Activated CD4-positive, alpha-beta memory T cell treated with anti-CD3 and anti-CD28 coated beads for 36 hours (primary cell): ENCODE measurements at regions not wholly inside any gene's neighbourhood (a gene's known extent, or its start where the extent isn't known, plus 50 kb on each side); places are given as distances from the start of the nearest gene placed in this dataset.
"Not testable (repeated sequence)": the region's sequence is repeated elsewhere in the genome, so short reads cannot be mapped to it uniquely, and the experiment has no call there.

Experiments used
- CTCF ChIA-PET: fragments of 350-600 bp; sonication (Branson Sonifier 250); formaldehyde crosslinking; loops from one replicate; lab custom pipeline; 2021; ENCODE audit warnings: antibody characterized with exemption, inconsistent platforms; lab: Charles Lee
- POLR2A ChIA-PET: fragments of 350-600 bp; sonication (Branson Sonifier 250); formaldehyde crosslinking; loops from one replicate; lab custom pipeline; 2021; ENCODE audit warnings: antibody characterized with exemption; lab: Charles Lee
- DNase-seq: peaks from one replicate; pipeline ENCODE4 v3.0.0-alpha.2; 2020
- H3K27ac Mint-ChIP-seq: one replicate; pipeline ENCODE4 v1.8.0; 2021; ENCODE audit warnings: mixed read lengths
- H3K27me3 Mint-ChIP-seq: one replicate; pipeline ENCODE4 v1.8.0; 2021; ENCODE audit warnings: mixed read lengths
- H3K36me3 Mint-ChIP-seq: one replicate; pipeline ENCODE4 v1.8.0; 2021; ENCODE audit warnings: mixed read lengths
- H3K4me1 Mint-ChIP-seq: one replicate; pipeline ENCODE4 v1.8.0; 2021; ENCODE audit warnings: low read depth, mixed read lengths
- H3K4me3 Mint-ChIP-seq: one replicate; pipeline ENCODE4 v1.8.0; 2021; ENCODE audit warnings: mild to moderate bottlenecking, mixed read lengths
- H3K9me3 Mint-ChIP-seq: one replicate; pipeline ENCODE4 v1.8.0; 2021; ENCODE audit warnings: mixed read lengths
- intact Hi-C: fragments of 100-400 bp; cut with micrococcal nuclease; formaldehyde crosslinking; loops from one replicate; pipeline ENCODE4 v1.15.1; 2023

DNA sequence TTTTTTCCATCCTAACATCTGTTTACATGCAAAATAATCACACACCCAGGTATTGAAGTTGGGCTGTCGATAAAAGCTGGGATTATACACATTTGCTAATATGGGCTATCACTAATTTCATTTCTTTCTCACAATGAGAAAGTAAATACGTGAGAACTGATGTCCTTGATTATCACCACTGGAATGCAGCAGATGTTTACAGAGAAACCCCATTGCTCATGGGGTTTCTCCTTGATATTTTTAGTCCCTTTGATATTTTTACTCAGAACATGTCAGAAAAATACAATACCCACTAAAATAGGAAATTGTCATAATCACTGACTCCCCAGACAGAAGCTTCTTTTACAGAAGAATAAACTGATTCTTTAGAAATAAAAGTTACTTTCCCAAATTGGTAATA, 535.1 kb upstream of the CCDC54 start:
- ChIA-PET CTCF (no interaction called here), POLR2A (no interaction called here)
- Mint-ChIP-seq H3K27me3 (peaks cover 2% of the 10 kb centered on the region), H3K27ac (no peak overlapping the region), H3K36me3 (no peaks in the 10 kb centered on the region), H3K4me3 (no peak overlapping the region), H3K4me1 (no peaks in the 10 kb centered on the region), H3K9me3 (no peaks in the 10 kb centered on the region)
- intact Hi-C loops: no loop called here
- DNase-seq: no peak

DNA sequence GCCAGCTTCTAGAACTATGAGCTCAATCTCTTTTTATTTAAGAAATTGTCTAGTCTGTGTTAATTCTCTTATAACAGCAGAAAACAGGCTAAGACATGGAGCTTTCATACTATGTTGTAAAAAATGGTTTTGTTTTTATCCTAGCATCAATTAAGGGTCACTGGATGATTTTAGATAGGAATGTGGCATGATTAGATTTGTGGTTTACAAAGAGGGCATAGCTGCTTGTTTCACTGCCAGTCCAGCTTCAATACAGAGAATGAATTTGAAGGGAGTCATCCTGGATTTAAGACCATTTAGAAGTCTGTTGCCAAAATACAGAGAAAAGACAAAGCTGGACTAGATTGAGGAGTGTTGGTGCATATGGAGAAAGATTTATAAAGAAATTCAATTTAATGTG, 532.6 kb upstream of the CCDC54 start:
- ChIA-PET POLR2A (no interaction called here), CTCF (no interaction called here)
- H3K9me3 Mint-ChIP-seq: no peaks in the 10 kb centered on the region
- no peak for DNase-seq
- H3K4me3 Mint-ChIP-seq: no peak overlapping the region
- intact Hi-C loops: no loop called here
- no peaks in the 10 kb centered on the region for H3K4me1 Mint-ChIP-seq
- no peaks in the 10 kb centered on the region for H3K27me3 Mint-ChIP-seq
- H3K36me3 Mint-ChIP-seq: no peaks in the 10 kb centered on the region
- H3K27ac Mint-ChIP-seq: no peak overlapping the region

DNA sequence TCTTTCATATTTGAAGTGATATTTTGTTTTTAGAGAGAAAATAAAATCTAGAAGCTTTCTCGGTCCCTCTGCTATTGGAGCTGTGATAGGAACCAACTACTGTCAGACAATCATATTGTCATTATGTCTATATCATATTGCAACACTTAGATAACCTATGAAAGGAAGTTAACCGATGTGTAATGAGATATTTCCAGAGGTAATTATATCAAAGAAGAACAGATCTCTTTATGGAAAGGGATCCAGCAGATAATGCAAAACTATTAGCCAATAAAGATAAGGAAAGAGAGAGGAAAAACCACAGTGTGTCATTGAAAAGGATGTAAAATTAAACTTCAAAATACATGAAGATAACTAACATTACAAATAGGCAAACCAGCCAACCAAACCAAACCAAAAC, 529.1 kb upstream of the CCDC54 start:
- DNase-seq: no peak
- Mint-ChIP-seq H3K4me3 (no peak overlapping the region), H3K9me3 (no peaks in the 10 kb centered on the region), H3K4me1 (no peaks in the 10 kb centered on the region), H3K27ac (no peak overlapping the region), H3K36me3 (no peaks in the 10 kb centered on the region), H3K27me3 (no peaks in the 10 kb centered on the region)
- POLR2A ChIA-PET: no interaction called here
- intact Hi-C loops: no loop called here
- CTCF ChIA-PET: no interaction called here

DNA sequence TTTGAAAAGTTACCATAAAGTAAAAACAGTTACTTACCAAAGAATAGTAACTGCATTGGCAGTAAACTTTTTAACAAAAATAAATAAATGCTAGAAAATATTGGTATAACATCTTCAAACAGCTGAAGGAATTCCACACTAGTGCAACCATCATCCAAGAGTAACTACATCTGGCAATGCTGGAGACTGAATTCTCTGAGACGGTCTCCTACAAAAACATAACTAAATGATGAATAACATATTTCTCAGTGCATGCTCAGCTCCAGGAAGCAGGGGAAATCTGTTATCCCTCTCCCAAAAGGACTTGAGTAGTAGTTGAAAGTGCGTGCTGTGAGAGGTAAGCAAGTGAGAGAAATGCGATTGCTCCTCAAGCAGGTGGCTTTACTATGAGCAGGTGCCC, 526.8 kb upstream of the CCDC54 start:
- DNase-seq: no peak
- H3K9me3 Mint-ChIP-seq: no peaks in the 10 kb centered on the region
- H3K36me3 Mint-ChIP-seq: no peaks in the 10 kb centered on the region
- intact Hi-C loops: no loop called here
- no peak overlapping the region for H3K27ac Mint-ChIP-seq
- no peaks in the 10 kb centered on the region for H3K4me1 Mint-ChIP-seq
- ChIA-PET CTCF (no interaction called here), POLR2A (no interaction called here)
- H3K27me3 Mint-ChIP-seq: no peaks in the 10 kb centered on the region
- H3K4me3 Mint-ChIP-seq: no peak overlapping the region

DNA sequence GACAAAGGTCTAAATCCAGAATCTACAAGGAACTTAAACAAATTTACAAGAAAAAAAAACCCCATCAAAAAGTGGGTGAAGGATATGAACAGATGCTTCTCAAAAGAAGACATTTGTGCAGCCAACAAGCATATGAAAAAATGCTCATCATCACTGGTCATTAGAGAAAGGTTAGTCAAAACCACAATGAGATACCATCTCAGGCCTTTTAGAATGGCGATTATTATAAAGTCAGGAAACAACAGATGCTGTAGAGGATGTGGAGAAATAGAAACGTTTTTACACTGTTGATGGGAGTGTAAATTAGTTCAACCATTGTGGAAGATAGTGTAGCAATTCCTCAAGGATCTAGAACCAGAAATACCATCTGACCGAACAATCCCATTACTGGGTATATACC, 518.9 kb upstream of the CCDC54 start:
- POLR2A ChIA-PET, DNase-seq, intact Hi-C loops, H3K36me3 Mint-ChIP-seq, CTCF ChIA-PET, H3K4me1 Mint-ChIP-seq, H3K27me3 Mint-ChIP-seq, H3K4me3 Mint-ChIP-seq, H3K27ac Mint-ChIP-seq, H3K9me3 Mint-ChIP-seq: not testable (repeated sequence)

DNA sequence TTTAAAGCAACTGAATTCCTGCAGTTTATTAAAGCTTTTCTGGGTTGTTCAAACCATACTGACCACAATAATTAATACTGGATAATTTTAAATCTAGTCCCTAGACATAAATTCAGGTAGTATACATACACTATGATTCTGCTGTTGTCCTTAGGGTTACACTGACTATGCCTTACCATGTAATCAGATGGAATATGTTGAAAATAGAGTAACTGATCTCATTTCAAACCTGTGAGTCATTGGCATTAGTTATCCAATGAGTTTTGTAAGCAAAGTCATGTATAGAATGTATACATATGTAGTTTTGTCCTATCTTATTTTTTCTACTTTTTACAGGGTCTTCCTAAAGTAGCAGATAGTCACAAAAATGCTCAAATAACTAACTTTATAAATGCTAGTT, 517.1 kb upstream of the CCDC54 start:
- Mint-ChIP-seq H3K4me1 (no peaks in the 10 kb centered on the region), H3K27me3 (no peaks in the 10 kb centered on the region), H3K36me3 (no peaks in the 10 kb centered on the region), H3K9me3 (no peaks in the 10 kb centered on the region), H3K4me3 (no peak overlapping the region), H3K27ac (no peak overlapping the region)
- POLR2A ChIA-PET: no interaction called here
- intact Hi-C loops: no loop called here
- no peak for DNase-seq
- CTCF ChIA-PET: no interaction called here

DNA sequence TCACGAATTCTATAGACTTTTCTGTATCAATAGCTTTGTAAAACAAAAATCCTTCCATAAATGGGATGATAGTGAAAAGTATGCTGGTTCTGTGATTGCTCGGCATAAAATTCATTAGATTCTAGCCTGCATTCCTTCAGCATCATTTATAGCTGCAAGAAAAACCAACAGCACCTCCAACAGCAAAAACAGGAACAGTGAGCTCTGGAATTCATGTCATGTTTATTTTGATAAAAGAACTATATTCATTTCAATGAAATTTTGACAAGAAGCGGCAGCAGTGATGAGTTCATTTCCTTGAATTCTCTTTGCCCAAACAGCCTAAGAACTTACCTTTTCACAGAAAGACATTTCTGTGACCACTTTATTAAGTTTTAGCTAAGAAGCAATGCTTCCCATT, 515.2 kb upstream of the CCDC54 start:
- CTCF ChIA-PET: no interaction called here

DNA sequence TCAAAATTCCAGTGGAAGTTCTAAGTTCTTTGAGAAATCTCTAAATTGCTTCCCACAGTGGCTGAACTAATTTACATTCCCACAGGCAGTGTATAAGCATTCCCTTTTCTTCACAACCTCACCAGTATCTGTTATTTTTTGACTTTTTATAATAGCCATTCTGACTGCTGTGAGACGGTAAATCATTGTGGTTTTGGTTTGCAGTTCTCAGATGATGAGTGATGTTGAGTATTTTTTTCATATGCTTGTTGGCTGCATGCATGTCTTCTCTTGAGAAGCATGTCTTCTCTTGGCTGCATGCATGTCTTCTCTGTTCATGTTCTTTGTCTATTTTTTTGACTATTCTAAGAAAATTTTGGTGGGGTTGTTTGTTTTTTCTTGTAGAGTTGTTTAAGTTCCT, 499.6 kb upstream of the CCDC54 start:
- no peak for DNase-seq
- Mint-ChIP-seq H3K9me3 (no peaks in the 10 kb centered on the region), H3K4me3 (no peak overlapping the region), H3K27ac (no peak overlapping the region), H3K4me1 (no peaks in the 10 kb centered on the region), H3K36me3 (no peaks in the 10 kb centered on the region), H3K27me3 (no peaks in the 10 kb centered on the region)
- ChIA-PET POLR2A (no interaction called here), CTCF (no interaction called here)
- intact Hi-C loops: no loop called here

More for the DNA sequence above, 515.2 kb upstream of the CCDC54 start:
- DNase-seq: no peak
- Mint-ChIP-seq H3K27ac (no peak overlapping the region), H3K4me1 (no peaks in the 10 kb centered on the region), H3K36me3 (no peaks in the 10 kb centered on the region), H3K9me3 (peaks cover 6% of the 10 kb centered on the region), H3K4me3 (no peak overlapping the region), H3K27me3 (no peaks in the 10 kb centered on the region)
- intact Hi-C loops: no loop called here
- POLR2A ChIA-PET: no interaction called here

DNA sequence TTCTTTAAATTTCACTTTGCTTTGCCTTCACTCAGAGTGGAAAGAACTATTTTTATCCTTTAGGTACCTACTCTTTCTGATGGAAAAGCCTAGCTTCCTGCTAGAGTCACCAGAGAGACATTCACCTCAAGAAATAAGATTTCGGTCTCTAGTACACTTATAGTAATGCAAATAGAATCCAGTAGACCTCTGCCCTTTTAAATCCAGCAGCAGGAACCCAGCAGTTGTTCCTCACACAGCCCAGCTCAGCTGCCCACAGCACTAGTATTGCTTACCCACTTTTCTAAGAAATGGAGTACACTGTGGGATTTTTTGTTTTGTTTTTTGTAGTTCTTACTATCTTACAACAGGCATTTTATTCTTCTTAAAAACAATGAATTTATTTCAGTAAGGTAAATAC, 497.0 kb upstream of the CCDC54 start:
- Mint-ChIP-seq H3K4me1 (no peaks in the 10 kb centered on the region), H3K36me3 (no peaks in the 10 kb centered on the region), H3K4me3 (no peak overlapping the region), H3K27ac (no peak overlapping the region), H3K9me3 (peaks cover under 1% of the 10 kb centered on the region), H3K27me3 (no peaks in the 10 kb centered on the region)
- CTCF ChIA-PET: no interaction called here
- POLR2A ChIA-PET: no interaction called here
- DNase-seq: no peak
- intact Hi-C loops: no loop called here

DNA sequence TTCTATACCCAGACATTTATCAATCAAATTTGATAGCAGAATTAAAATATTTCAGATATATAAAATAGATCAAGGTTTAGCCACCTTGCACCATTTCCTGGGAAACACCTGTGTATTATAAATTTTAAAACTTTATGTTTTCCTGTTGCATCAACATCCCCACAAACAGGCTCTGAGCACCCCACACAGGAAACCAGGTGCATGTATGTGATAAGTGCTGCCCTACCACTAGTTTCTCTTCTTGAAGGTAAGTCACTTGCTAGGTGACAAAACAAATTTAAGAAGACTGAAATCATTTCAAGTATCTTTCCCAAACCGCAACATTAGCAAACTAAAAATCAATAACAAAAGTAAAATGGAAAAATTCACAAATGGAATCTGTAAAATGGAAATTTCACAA, 496.1 kb upstream of the CCDC54 start:
- H3K9me3 Mint-ChIP-seq: peaks cover 8% of the 10 kb centered on the region
- CTCF ChIA-PET: no interaction called here
- DNase-seq: no peak

DNA sequence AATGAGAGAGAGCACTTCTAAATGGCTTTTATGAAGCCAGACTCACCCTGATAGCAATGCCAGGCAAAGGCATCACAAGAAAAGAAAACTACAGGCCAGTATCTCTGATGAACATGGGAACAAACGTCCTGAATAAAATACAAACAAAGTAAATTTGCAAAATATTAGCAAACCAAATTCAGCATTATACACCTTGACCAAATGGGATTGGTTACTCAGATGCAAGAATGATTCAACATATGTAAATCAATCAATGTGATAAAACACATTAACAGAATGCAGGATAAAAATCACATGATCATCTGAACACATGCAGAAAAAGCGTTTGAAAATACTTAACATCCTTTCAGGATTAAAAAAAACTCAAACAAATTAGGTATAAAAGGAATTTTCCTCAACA, 494.9 kb upstream of the CCDC54 start:
- Mint-ChIP-seq H3K27me3 (no peaks in the 10 kb centered on the region), H3K27ac (no peak overlapping the region), H3K4me1 (no peaks in the 10 kb centered on the region), H3K4me3 (no peak overlapping the region), H3K36me3 (no peaks in the 10 kb centered on the region), H3K9me3 (peaks cover 8% of the 10 kb centered on the region)
- DNase-seq: no peak
- ChIA-PET CTCF (interaction anchor here (0.9 kb wide), 1 partner anchor 9 kb away, joined by 3 read pairs; no protein-coding TSS in a partner anchor), POLR2A (no interaction called here)
- intact Hi-C loops: no loop called here

More for the DNA sequence above, 496.1 kb upstream of the CCDC54 start:
- intact Hi-C loops: no loop called here
- no peak overlapping the region for H3K27ac Mint-ChIP-seq
- no peaks in the 10 kb centered on the region for H3K4me1 Mint-ChIP-seq
- H3K4me3 Mint-ChIP-seq: no peak overlapping the region
- no peaks in the 10 kb centered on the region for H3K36me3 Mint-ChIP-seq
- no peaks in the 10 kb centered on the region for H3K27me3 Mint-ChIP-seq
- POLR2A ChIA-PET: no interaction called here

DNA sequence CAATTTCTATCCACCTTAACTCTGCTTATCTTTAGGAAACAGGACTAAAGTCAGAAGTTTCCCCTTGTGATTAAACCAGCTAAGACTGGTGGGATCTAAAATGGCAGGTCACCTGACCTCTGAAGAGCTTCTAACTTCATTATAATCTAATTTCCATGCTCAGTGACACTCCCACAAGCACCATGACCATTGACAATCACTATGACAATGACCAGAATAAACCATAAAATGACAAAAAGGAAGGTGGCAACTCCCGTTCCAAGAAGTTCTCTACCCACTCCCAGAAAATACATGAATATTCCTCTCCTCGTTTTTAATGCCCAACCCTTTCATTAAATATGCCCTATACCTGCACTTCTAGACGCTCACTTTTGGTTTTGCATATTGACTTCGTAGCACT, 471.2 kb upstream of the CCDC54 start:
- Mint-ChIP-seq H3K4me1 (no peaks in the 10 kb centered on the region), H3K4me3 (no peak overlapping the region), H3K27me3 (no peaks in the 10 kb centered on the region), H3K27ac (no peak overlapping the region), H3K9me3 (no peaks in the 10 kb centered on the region), H3K36me3 (no peaks in the 10 kb centered on the region)
- POLR2A ChIA-PET: no interaction called here
- no peak for DNase-seq
- intact Hi-C loops: no loop called here
- CTCF ChIA-PET: no interaction called here

DNA sequence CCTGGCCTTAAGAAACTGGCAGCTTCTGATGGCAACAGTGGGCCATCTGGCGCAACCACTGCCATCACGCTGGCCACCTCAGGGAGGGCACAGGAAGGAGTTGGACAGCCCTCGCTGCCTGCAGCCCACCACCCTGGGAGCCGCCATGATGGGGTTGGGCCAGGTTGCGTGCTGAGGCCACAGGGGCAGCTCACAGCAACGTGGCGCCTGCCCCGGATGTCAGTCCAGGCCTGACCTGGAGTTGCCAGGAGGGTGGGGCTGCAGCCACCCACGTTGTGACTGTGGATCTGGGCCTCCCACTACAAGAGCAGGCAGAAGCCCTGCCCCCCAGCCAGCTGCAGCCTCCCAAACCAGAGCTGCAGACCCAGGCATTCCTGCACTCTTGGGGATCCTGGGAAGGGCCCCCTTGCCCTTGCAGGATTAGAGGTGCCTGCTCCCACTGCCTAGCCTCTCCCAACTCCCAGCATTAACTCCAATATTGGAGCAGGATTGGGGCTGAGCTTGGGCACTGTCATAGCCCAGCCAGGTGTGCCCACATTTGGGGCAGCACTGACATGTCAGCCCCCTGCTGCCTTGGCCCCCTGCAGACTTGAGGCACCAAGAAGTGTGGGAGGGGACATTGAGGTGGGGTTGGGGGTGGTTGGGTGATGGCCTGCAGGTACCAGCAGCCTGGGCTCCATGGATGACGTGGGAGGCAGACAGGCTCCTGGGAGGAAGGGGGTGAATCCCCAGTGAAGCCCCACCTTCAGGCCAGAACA, 468.9 kb upstream of the CCDC54 start:
- H3K4me1 Mint-ChIP-seq: no peaks in the 10 kb centered on the region
- H3K27ac Mint-ChIP-seq: no peak overlapping the region
- H3K36me3 Mint-ChIP-seq: no peaks in the 10 kb centered on the region
- CTCF ChIA-PET: no interaction called here
- no peaks in the 10 kb centered on the region for H3K27me3 Mint-ChIP-seq
- no peak for DNase-seq
- no peaks in the 10 kb centered on the region for H3K9me3 Mint-ChIP-seq
- POLR2A ChIA-PET: no interaction called here
- intact Hi-C loops: no loop called here
- no peak overlapping the region for H3K4me3 Mint-ChIP-seq
